COLO668 (cell line): ENCODE measurements at regions not wholly inside any gene's neighbourhood (a gene's known extent, or its start where the extent isn't known, plus 50 kb on each side); places are given as distances from the start of the nearest gene placed in this dataset.

Source experiments
- DNase-seq: peaks from one replicate; lab custom pipeline; 2025; ENCODE audit not compliant: unreplicated experiment; lab: John Stamatoyannopoulos, UW

GRCh38 chr20:20834008-20834407 lies 121.6 kb upstream of the RALGAPA2 start:
- no peak for DNase-seq

- no peak for DNase-seq
Measured at GRCh38 chr20:20832715-20833114, 120.3 kb upstream of the RALGAPA2 start.

- no peak for DNase-seq
Measured at GRCh38 chr20:20831794-20832193, 119.3 kb upstream of the RALGAPA2 start.

GRCh38 chr20:20829681-20830080 lies 117.2 kb upstream of the RALGAPA2 start:
- DNase-seq = no peak

- peak; percentile 40 for DNase-seq
Measured at GRCh38 chr20:20827992-20828597, 115.7 kb upstream of the RALGAPA2 start.

- peak; percentile 61 for DNase-seq
Measured at GRCh38 chr20:20824924-20825584, 112.6 kb upstream of the RALGAPA2 start.

GRCh38 chr20:20823476-20823881 lies 111.0 kb upstream of the RALGAPA2 start:
- no peak for DNase-seq

GRCh38 chr20:20821484-20822260 lies 109.2 kb upstream of the RALGAPA2 start:
- no peak for DNase-seq

GRCh38 chr20:20820785-20821483 lies 108.5 kb upstream of the RALGAPA2 start:
- DNase-seq = no peak

GRCh38 chr20:20820104-20820503 lies 107.7 kb upstream of the RALGAPA2 start:
- no peak for DNase-seq

- no peak for DNase-seq
Measured at GRCh38 chr20:20816969-20817755, 104.7 kb upstream of the RALGAPA2 start.

GRCh38 chr20:20815711-20816455 lies 103.4 kb upstream of the RALGAPA2 start:
- DNase-seq = no peak

GRCh38 chr20:20814685-20815084 lies 102.2 kb upstream of the RALGAPA2 start:
- no peak for DNase-seq

GRCh38 chr20:20812136-20812535 lies 99.7 kb upstream of the RALGAPA2 start:
- DNase-seq = no peak

GRCh38 chr20:20808016-20808415 lies 95.6 kb upstream of the RALGAPA2 start:
- no peak for DNase-seq

GRCh38 chr20:20806121-20807095 lies 94.0 kb upstream of the RALGAPA2 start:
- no peak for DNase-seq

- DNase-seq = no peak
Measured at GRCh38 chr20:20803011-20803410, 90.6 kb upstream of the RALGAPA2 start.

- DNase-seq = no peak
Measured at GRCh38 chr20:20802328-20802727, 89.9 kb upstream of the RALGAPA2 start.
